WTC11 (cell line): ENCODE measurements at regions not wholly inside any gene's neighbourhood (a gene's known extent, or its start where the extent isn't known, plus 50 kb on each side); places are given as distances from the start of the nearest gene placed in this dataset.

Source experiments
- CREM ChIP-seq: sonication (generic); formaldehyde crosslinking; IDR thresholded peaks from 2 replicates; pipeline ENCODE4 v1.8.1; 2022; ENCODE audit warnings: mild to moderate bottlenecking, missing genetic modification reagents, moderate library complexity
- CTCF ChIP-seq: fragments of 200-600 bp; IDR thresholded peaks from 2 replicates; pipeline ENCODE4 v1.8.0; 2022; ENCODE audit warnings: antibody characterized with exemption
- E2F1 ChIP-seq: sonication (generic); formaldehyde crosslinking; IDR thresholded peaks from 2 replicates; pipeline ENCODE4 v1.8.0; 2022; ENCODE audit warnings: mild to moderate bottlenecking, missing genetic modification reagents
- ZNF138 ChIP-seq: sonication (generic); formaldehyde crosslinking; conservative IDR thresholded peaks from 2 replicates; pipeline ENCODE4 v1.8.1; 2022; ENCODE audit warnings: mild to moderate bottlenecking, moderate library complexity, missing genetic modification reagents
- ZNF317 ChIP-seq: sonication (generic); formaldehyde crosslinking; IDR thresholded peaks from 2 replicates; pipeline ENCODE4 v1.8.1; 2023; ENCODE audit warnings: low read depth, mild to moderate bottlenecking, moderate library complexity, missing genetic modification reagents, borderline replicate concordance

- TF ChIP-seq E2F1 (no peak), CTCF (no peak), CREM (no peak), ZNF317 (CRISPR knock-in tag) (no peak), ZNF138 (CRISPR knock-in tag) (no peak)
These were observed 338.0 kb upstream of the KCNH8 start for GRCh38 chr3:18810306-18810661.
